ENCODE measurements at regions not wholly inside any gene's neighbourhood (a gene's known extent, or its start where the extent isn't known, plus 50 kb on each side); places are given as distances from the start of the nearest gene placed in this dataset.

GRCh38 chr16:13453325-13453724 is 466.6 kb upstream of the ERCC4 start:
- no peak for TF ChIP-seq CTCF (IDR thresholded peaks at IDR 0.05; ENCODE audit: poor library complexity)
- TF ChIP-seq EZH2 (IDR thresholded peaks at IDR 0.05; ENCODE audit: borderline replicate concordance) = no peak
- no peak for TF ChIP-seq EZH2phosphoT487 (IDR thresholded peaks at IDR 0.05; ENCODE audit: low read depth, severe bottlenecking, unreplicated experiment)

Measured in hepatocyte (in vitro differentiated cells).